EL (cell line): ENCODE measurements at regions not wholly inside any gene's neighbourhood (a gene's known extent, or its start where the extent isn't known, plus 50 kb on each side); places are given as distances from the start of the nearest gene placed in this dataset.

ENCODE experiments used
- DNase-seq: peaks from one replicate; pipeline ENCODE4 v3.0.0-alpha.2; 2016

DNA sequence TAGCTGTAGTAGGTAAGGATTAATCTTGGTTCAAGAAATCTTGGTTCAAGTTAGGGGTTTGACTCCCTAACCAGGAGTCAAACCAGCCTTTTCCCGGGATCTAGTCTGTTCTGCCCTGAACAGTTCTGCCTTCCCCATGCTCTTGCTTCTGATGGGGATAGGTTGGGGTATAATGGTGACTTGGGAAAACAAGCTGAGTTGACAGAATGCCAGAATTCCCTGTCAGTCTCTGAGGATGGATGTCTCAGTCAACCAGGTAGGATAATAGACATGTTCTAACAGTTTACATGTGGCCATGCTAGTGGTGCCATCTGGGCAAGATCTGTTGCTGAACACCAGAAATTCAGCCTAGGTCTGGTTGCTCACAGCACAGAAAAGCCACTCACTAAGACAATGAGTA is 51.4 kb downstream of the RAB40AL start:
- no peak for DNase-seq

DNA sequence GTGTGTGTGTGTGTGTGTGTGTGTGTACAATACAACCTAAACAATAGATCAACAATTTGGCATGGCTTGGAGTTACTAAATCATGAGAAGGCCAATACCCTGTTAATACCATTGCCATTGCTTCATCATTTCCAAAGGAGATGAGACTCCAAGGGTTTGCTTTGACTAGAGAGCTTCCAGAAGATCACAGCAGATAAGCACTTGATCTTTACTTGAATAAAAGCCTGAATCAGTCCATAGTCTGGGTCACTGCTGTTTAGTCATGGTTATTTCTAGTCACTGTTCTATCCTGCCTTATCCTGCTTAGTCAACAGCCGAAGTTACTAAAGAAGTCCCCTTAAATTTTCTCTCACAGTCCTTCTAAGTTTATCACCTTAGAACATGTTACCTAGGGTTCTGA is 58.2 kb downstream of the RAB40AL start:
- peak; percentile 35 for DNase-seq

DNA sequence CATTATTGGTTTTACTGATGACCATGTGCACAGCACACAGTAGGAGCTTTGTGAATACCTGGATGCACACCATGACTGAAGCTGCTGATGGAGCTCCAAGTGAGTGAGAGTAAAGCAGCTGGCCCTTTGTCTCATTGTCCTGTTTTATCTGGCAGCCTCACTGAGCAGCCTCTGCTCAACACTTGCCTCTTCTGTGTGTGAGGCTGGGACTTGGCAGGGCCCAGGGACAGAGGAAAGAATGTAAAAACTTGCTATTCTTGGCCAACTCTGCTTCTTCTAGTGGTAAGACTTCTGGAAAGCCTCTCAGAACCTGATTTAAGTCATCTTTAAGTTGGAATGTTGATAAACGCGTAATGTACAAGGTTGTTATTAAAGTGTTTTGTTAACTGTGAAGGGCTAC is 61.4 kb downstream of the BEX1 start:
- DNase-seq: no peak
